ENCODE measurements at regions not wholly inside any gene's neighbourhood (a gene's known extent, or its start where the extent isn't known, plus 50 kb on each side); places are given as distances from the start of the nearest gene placed in this dataset.

GRCh38 chr14:64643709-64644108 lies 60.5 kb upstream of the PLEKHG3 start:
- H3K27me3 ChIP-seq (ENCODE audit: insufficient read depth): no peaks in the 10 kb centered on the region
- no peak overlapping the region for H3K4me2 ChIP-seq
- no peak for DNase-seq
- no peaks in the 10 kb centered on the region for H3K79me2 ChIP-seq (ENCODE audit: insufficient read depth)
- ChIA-PET CTCF (interaction anchor here (1.0 to 2.8 kb wide), 3 partner anchors 27 to 121 kb away, joined by 4 to 14 read pairs (median 4); no protein-coding TSS in a partner anchor), POLR2A (no interaction called here)
- peaks cover 10% of the 10 kb centered on the region for H3F3A ChIP-seq (replicated peaks; ENCODE audit: insufficient read depth)
- H3K4me1 ChIP-seq (ENCODE audit: control insufficient read depth in 1 of 2, insufficient read depth in 2 of 2, low read depth in 1 of 2, low read length in 1 of 2): peaks cover 6 to 13% of the 10 kb centered on the region in 2 experiments; a peak in 2 of 4 replicates
- WGBS (ENCODE audit: low lambda C conversion rate): 83% methylated on average over 3 of the region's 3 CpGs
- no peak overlapping the region for H2AFZ ChIP-seq (ENCODE audit: low read depth)
- no peaks in the 10 kb centered on the region for H3K36me3 ChIP-seq (replicated peaks in 1 of 2; ENCODE audit: control insufficient read depth in 1 of 2, insufficient read depth in 2 of 2, low read length in 1 of 2)
- no peak overlapping the region for H3K4me3 ChIP-seq (ENCODE audit: low read depth in 2 of 2, low read length in 1 of 2)
- no peak for TF ChIP-seq GABPA (IDR thresholded peaks at IDR 0.05; ENCODE audit: low read depth)
- no peak for TF ChIP-seq CHD2 (IDR thresholded peaks at IDR 0.05; ENCODE audit: low read length, partially characterized antibody)
- no peak for TF ChIP-seq USF1 (IDR thresholded peaks at IDR 0.05; ENCODE audit: borderline replicate concordance, low read depth)
- no peak for TF ChIP-seq GATA2 (CRISPR knock-in tag; IDR thresholded peaks at IDR 0.05)
- no peak for TF ChIP-seq ZBTB33 (IDR thresholded peaks at IDR 0.05; ENCODE audit: borderline replicate concordance, low read depth)
- no peak for TF ChIP-seq YY1 (IDR thresholded peaks at IDR 0.05; ENCODE audit: low read depth)
- TF ChIP-seq USF2 (IDR thresholded peaks at IDR 0.05; ENCODE audit: borderline replicate concordance, low read depth, low read length): no peak
- TF ChIP-seq POLR2AphosphoS5 (IDR thresholded peaks at IDR 0.05; ENCODE audit: low read depth, low read length): no peak
- TF ChIP-seq JUND (IDR thresholded peaks at IDR 0.05): no peak
- no peak for TF ChIP-seq CTCF (IDR thresholded peaks at IDR 0.05)
- TF ChIP-seq NFIC (IDR thresholded peaks at IDR 0.05; ENCODE audit: borderline replicate concordance): no peak
- no peak for TF ChIP-seq MAX (IDR thresholded peaks at IDR 0.05; ENCODE audit: low read depth)
- TF ChIP-seq FOXM1 (IDR thresholded peaks at IDR 0.05; ENCODE audit: low read depth): no peak
- TF ChIP-seq TCF12 (IDR thresholded peaks at IDR 0.05): no peak
- TF ChIP-seq TEAD4 (IDR thresholded peaks at IDR 0.05; ENCODE audit: borderline replicate concordance, insufficient read depth): no peak
- TF ChIP-seq PBX3 (IDR thresholded peaks at IDR 0.05): no peak
- TF ChIP-seq EZH2phosphoT487 (IDR thresholded peaks at IDR 0.05; ENCODE audit: borderline replicate concordance, low read depth): no peak
- TF ChIP-seq EP300 (IDR thresholded peaks at IDR 0.05; ENCODE audit: borderline replicate concordance in 1 of 2, low read depth in 1 of 2, low read length in 1 of 2): no peak
- no peak for TF ChIP-seq SMC3 (IDR thresholded peaks at IDR 0.05; ENCODE audit: low read depth, low read length)
- H3K9ac ChIP-seq: no peak overlapping the region
- H3K9me3 ChIP-seq: no peaks in the 10 kb centered on the region
- H3K9me2 ChIP-seq: no peaks in the 10 kb centered on the region
- no peaks in the 10 kb centered on the region for H4K20me1 ChIP-seq (ENCODE audit: insufficient read depth)
- no peak overlapping the region for H3K27ac ChIP-seq (ENCODE audit: low read depth in 2 of 2, low read length in 1 of 2)
